HG02759 (cell line): ENCODE measurements at regions not wholly inside any gene's neighbourhood (a gene's known extent, or its start where the extent isn't known, plus 50 kb on each side); places are given as distances from the start of the nearest gene placed in this dataset.

Source experiments
- ATAC-seq: cut with Tn5 transposase; IDR thresholded peaks from one replicate; pipeline ENCODE4 v1.9.1; 2021; ENCODE audit warnings: mild to moderate bottlenecking, moderate library complexity; ENCODE audit not compliant: unreplicated experiment

- no peak for ATAC-seq
Observed at GRCh38 chr12:87794854-87795253, 234.3 kb downstream of the C12orf50 start.

- ATAC-seq: no peak
Observed at GRCh38 chr12:87793131-87793530, 236.1 kb downstream of the C12orf50 start.

GRCh38 chr12:87784350-87784749, 244.9 kb downstream of the C12orf50 start:
- no peak for ATAC-seq

- ATAC-seq: no peak
Observed at GRCh38 chr12:87783467-87783866, 245.7 kb downstream of the C12orf50 start.

- no peak for ATAC-seq
Observed at GRCh38 chr12:87782838-87783237, 246.4 kb downstream of the C12orf50 start.

GRCh38 chr12:87779858-87780498, 249.2 kb downstream of the C12orf50 start:
- ATAC-seq: no peak

- no peak for ATAC-seq
Observed at GRCh38 chr12:87779016-87779415, 250.2 kb downstream of the C12orf50 start.

GRCh38 chr12:87778065-87778464, 251.1 kb downstream of the C12orf50 start:
- no peak for ATAC-seq

- ATAC-seq: no peak
Observed at GRCh38 chr12:87775784-87776183, 253.4 kb downstream of the C12orf50 start.

- ATAC-seq: no peak
Observed at GRCh38 chr12:87775051-87775450, 254.2 kb downstream of the C12orf50 start.

GRCh38 chr12:87772401-87772800, 256.8 kb downstream of the C12orf50 start:
- ATAC-seq: no peak

GRCh38 chr12:87768501-87769287, 260.5 kb downstream of the C12orf50 start:
- ATAC-seq: no peak

- ATAC-seq: no peak
Observed at GRCh38 chr12:87766044-87766443, 263.2 kb downstream of the C12orf50 start.

GRCh38 chr12:87760943-87761342, 268.3 kb downstream of the C12orf50 start:
- no peak for ATAC-seq

GRCh38 chr12:87758271-87758670, 270.9 kb downstream of the C12orf50 start:
- ATAC-seq: no peak

GRCh38 chr12:87756721-87757120, 272.5 kb downstream of the C12orf50 start:
- ATAC-seq: no peak

GRCh38 chr12:87756111-87756510, 273.1 kb downstream of the C12orf50 start:
- no peak for ATAC-seq

- ATAC-seq: no peak
Observed at GRCh38 chr12:87728931-87729593, 300.1 kb downstream of the C12orf50 start.

GRCh38 chr12:87720967-87721366, 308.2 kb downstream of the C12orf50 start:
- no peak for ATAC-seq

- ATAC-seq: no peak
Observed at GRCh38 chr12:87704374-87704773, 324.8 kb downstream of the C12orf50 start.

- no peak for ATAC-seq
Observed at GRCh38 chr12:87690236-87690810, 338.9 kb downstream of the C12orf50 start.

- no peak for ATAC-seq
Observed at GRCh38 chr12:87689196-87689595, 340.0 kb downstream of the C12orf50 start.
